K562 (cell line): ENCODE measurements at regions not wholly inside any gene's neighbourhood (a gene's known extent, or its start where the extent isn't known, plus 50 kb on each side); places are given as distances from the start of the nearest gene placed in this dataset.

Experiments
- C11orf30 ChIP-seq: fragments of 450-650 bp; IDR thresholded peaks from 2 replicates; pipeline ENCODE4 v1.6.1; 2016; ENCODE audit warnings: low read depth, mild to moderate bottlenecking
- CHD2 ChIP-seq: IDR thresholded peaks from 2 replicates; pipeline ENCODE4 v1.6.1; 2011; ENCODE audit warnings: low read depth, low read length
- CTCF ChIP-seq, 3 experiments: IDR thresholded peaks in 2 of 3; conservative IDR thresholded peaks in 1 of 3; 2 replicates each; pipeline ENCODE4 v1.5.1; 2011 to 2012; ENCODE audit warnings: low read length in 3 of 3, mild to moderate bottlenecking in 3 of 3, control low read depth in 2 of 3, improper control_type of control experiment in 1 of 3, inconsistent platforms in 1 of 3, low read depth in 1 of 3, mixed read lengths in 1 of 3, moderate library complexity in 1 of 3; ENCODE audit not compliant: insufficient read depth in 2 of 3
- E4F1 ChIP-seq: fragments of 250-450 bp; sonication (Bioruptor Pico); IDR thresholded peaks from 2 replicates; pipeline ENCODE4 v1.5.0; 2021; ENCODE audit warnings: mild to moderate bottlenecking, borderline replicate concordance
- HNRNPUL1 ChIP-seq: fragments of 200-400 bp; formaldehyde crosslinking; IDR thresholded peaks from 2 replicates; pipeline ENCODE4 v1.6.1; 2017; ENCODE audit warnings: low read length
- POLR2A ChIP-seq: fragments of 450-650 bp; conservative IDR thresholded peaks from 2 replicates; pipeline ENCODE4 v1.6.1; 2016
- TGIF2 ChIP-seq: sonication (generic); formaldehyde crosslinking; IDR thresholded peaks from 2 replicates; pipeline ENCODE4 v1.8.1; 2022; ENCODE audit warnings: mild to moderate bottlenecking, missing genetic modification reagents, moderate library complexity
- ZBTB8A ChIP-seq: fragments of 450-650 bp; IDR thresholded peaks from 2 replicates; pipeline ENCODE4 v1.6.1; 2018; ENCODE audit warnings: mild to moderate bottlenecking, moderate library complexity; ENCODE audit not compliant: partially characterized antibody
- ZNF354B ChIP-seq: fragments of 250-450 bp; sonication (Bioruptor Pico); IDR thresholded peaks from 2 replicates; pipeline ENCODE4 v1.4.0; 2020

GRCh38 chr6:137552809-137553208, 58.6 kb upstream of the OLIG3 start:
- no peak for TF ChIP-seq C11orf30
- no peak for TF ChIP-seq CTCF (IDR thresholded peaks at IDR 0.05 in 2 of 3, conservative IDR thresholded peaks at IDR 0.05 in 1 of 3; ENCODE audit: insufficient read depth in 2 of 3, low read depth in 1 of 3, low read length in 3 of 3)
- TF ChIP-seq ZBTB8A, result no peak
- TF ChIP-seq HNRNPUL1, result no peak
- TF ChIP-seq CHD2, result no peak
- TF ChIP-seq ZNF354B (CRISPR knock-in tag), result no peak
- TF ChIP-seq TGIF2 (CRISPR knock-in tag), result no peak
- TF ChIP-seq E4F1 (CRISPR knock-in tag), result no peak
- TF ChIP-seq POLR2A, result no peak
